PC-9 (cell line): ENCODE measurements at regions not wholly inside any gene's neighbourhood (a gene's known extent, or its start where the extent isn't known, plus 50 kb on each side); places are given as distances from the start of the nearest gene placed in this dataset.

ENCODE experiments used
- EZH2 ChIP-seq: fragments of 200-600 bp; sonication (generic); IDR thresholded peaks from 2 replicates; pipeline ENCODE4 v1.8.0; 2017; ENCODE audit warnings: antibody characterized with exemption, low read depth
- TF ChIP-seq, protein P1 (sequence below): fragments of 200-600 bp; sonication (generic); conservative IDR thresholded peaks from 2 replicates; pipeline ENCODE4 v1.6.1; 2017; ENCODE audit warnings: mixed run types, antibody characterized with exemption, mild to moderate bottlenecking, moderate library complexity

DNA sequence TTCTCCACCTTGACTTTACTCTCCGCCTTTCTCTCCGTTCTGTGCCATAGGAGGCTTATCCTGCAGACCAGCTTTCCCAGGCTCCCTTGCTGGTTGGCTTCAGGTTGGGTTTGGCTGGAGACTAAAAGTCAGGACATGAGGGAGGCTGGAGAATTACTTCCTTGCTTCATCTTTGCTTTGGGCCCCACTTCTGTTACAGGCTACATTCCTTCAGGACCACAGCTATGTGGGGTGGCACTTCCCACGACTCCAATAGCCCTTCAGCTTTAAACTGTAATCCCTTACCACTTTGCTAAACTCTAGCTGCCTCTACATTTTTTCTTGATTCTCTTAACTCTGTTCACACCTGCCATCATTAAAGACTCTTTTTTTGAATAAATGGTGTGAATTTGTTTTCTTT is 186.7 kb upstream of the NR4A3 start:
- TF ChIP-seq, protein P1, sequence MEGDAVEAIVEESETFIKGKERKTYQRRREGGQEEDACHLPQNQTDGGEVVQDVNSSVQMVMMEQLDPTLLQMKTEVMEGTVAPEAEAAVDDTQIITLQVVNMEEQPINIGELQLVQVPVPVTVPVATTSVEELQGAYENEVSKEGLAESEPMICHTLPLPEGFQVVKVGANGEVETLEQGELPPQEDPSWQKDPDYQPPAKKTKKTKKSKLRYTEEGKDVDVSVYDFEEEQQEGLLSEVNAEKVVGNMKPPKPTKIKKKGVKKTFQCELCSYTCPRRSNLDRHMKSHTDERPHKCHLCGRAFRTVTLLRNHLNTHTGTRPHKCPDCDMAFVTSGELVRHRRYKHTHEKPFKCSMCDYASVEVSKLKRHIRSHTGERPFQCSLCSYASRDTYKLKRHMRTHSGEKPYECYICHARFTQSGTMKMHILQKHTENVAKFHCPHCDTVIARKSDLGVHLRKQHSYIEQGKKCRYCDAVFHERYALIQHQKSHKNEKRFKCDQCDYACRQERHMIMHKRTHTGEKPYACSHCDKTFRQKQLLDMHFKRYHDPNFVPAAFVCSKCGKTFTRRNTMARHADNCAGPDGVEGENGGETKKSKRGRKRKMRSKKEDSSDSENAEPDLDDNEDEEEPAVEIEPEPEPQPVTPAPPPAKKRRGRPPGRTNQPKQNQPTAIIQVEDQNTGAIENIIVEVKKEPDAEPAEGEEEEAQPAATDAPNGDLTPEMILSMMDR: no peak
- no peak for TF ChIP-seq EZH2
